A673 (cell line): ENCODE measurements at regions not wholly inside any gene's neighbourhood (a gene's known extent, or its start where the extent isn't known, plus 50 kb on each side); places are given as distances from the start of the nearest gene placed in this dataset.
"Not testable (repeated sequence)": the region's sequence is repeated elsewhere in the genome, so short reads cannot be mapped to it uniquely, and the experiment has no call there.

Experiments used
- EZH2 ChIP-seq: fragments of 200-600 bp; sonication (generic); IDR thresholded peaks from 2 replicates; pipeline ENCODE4 v1.6.1; 2017; ENCODE audit warnings: borderline replicate concordance, low read depth, mild to moderate bottlenecking, mixed read lengths, antibody characterized with exemption, low read length; ENCODE audit not compliant: poor library complexity, severe bottlenecking
- TF ChIP-seq, protein P1 (sequence below): fragments of 300-800, 200-600 bp; sonication (generic); conservative IDR thresholded peaks from 2 replicates; pipeline ENCODE4 v1.5.1; 2017; ENCODE audit warnings: low read depth, mild to moderate bottlenecking, antibody characterized with exemption, low read length, moderate library complexity, mixed read lengths

DNA sequence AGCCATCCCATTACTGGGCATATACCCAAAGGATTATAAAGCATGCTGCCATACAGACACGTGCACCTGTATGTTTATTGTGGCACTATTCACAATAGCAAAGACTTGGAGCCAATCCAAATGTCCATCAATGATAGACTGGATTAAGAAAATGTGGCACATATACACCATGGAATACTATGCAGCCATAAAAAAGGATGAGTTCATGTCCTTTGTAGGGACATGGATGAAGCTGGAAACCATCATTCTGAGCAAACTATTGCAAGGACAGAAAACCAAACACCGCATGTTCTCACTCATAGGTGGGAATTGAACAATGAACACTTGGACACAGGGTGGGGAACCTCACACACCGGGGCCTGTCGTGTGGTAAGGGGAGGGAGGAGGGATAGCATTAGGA is 233.4 kb upstream of the PIK3R1 start:
- TF ChIP-seq, protein P1, sequence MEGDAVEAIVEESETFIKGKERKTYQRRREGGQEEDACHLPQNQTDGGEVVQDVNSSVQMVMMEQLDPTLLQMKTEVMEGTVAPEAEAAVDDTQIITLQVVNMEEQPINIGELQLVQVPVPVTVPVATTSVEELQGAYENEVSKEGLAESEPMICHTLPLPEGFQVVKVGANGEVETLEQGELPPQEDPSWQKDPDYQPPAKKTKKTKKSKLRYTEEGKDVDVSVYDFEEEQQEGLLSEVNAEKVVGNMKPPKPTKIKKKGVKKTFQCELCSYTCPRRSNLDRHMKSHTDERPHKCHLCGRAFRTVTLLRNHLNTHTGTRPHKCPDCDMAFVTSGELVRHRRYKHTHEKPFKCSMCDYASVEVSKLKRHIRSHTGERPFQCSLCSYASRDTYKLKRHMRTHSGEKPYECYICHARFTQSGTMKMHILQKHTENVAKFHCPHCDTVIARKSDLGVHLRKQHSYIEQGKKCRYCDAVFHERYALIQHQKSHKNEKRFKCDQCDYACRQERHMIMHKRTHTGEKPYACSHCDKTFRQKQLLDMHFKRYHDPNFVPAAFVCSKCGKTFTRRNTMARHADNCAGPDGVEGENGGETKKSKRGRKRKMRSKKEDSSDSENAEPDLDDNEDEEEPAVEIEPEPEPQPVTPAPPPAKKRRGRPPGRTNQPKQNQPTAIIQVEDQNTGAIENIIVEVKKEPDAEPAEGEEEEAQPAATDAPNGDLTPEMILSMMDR: not testable (repeated sequence)
- not testable (repeated sequence) for TF ChIP-seq EZH2
